Stimulated activated CD8-positive, alpha-beta memory T cell treated with anti-CD3 and anti-CD28 coated beads, Interleukin-12 subunit alpha, Interleukin-12 subunit beta, amount 100 ng/mL, for 24 hours (primary cell): ENCODE measurements at regions not wholly inside any gene's neighbourhood (a gene's known extent, or its start where the extent isn't known, plus 50 kb on each side); places are given as distances from the start of the nearest gene placed in this dataset.

ENCODE experiments used
- DNase-seq: peaks from one replicate; pipeline ENCODE4 v3.0.0-alpha.2; 2020; ENCODE audit errors: extremely low read depth

DNA sequence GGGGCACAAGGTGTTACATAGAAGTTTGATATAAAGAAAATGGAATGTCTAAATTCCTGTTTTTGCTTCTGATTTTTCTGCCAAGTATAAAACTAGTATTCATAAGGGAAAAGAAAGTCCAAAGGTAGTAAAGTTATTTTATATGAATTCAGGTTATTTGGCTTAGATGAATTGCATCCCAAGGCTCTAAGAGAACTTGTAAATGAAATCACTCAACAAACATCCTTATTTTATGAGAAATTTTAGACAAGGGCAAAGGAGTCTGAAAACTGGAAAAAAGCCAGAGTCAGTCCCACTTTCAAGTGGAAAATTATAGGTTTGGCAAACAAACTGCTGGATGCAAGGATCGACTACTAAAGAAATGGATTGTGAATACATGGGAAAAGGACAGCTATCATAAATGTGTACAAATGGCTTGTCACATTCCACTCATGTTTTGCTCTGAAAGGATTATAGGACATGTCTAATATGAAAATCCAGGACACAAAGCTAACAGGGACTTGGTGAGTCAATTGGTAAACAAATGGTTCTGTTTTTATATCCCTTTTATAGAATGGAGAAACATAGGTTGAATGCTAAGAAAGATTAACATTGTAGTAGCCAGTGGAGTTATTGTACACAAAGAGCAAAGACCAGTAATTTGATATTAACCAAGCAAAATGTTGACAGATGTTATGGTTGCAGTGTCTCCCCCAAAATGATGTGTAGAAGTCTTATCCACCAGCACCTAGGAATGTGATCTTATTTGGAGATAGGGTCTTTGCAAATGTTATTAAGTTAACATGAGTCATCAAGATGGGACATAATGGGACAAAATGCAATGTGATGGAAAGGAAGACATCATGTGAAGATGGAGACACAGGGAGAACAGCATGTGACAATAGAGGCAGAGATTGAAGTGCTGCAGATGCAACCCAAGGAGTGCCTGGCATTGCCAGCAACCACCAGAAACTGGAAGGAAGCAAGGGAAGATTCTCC lies 495.7 kb downstream of the TLE1 start:
- DNase-seq, result no peak

DNA sequence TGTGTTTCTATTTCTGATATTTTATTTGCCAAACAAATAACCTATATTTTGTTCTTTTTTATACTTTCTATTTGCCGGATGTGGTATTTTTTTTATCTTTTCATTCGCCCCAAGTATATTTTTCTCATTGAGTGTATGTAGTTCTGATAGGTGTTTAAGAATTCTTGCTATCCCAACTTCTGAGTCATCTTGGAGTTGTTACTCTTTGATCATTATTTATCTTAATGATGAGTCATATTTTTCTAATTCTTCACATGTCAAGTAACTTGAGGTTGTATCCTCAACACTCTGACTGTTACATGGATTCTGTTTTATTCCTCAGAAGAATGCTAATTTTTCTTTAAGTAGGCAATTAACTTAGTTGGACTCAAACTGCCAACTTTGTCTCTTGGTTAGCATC lies 498.1 kb downstream of the TLE1 start:
- DNase-seq, result no peak

DNA sequence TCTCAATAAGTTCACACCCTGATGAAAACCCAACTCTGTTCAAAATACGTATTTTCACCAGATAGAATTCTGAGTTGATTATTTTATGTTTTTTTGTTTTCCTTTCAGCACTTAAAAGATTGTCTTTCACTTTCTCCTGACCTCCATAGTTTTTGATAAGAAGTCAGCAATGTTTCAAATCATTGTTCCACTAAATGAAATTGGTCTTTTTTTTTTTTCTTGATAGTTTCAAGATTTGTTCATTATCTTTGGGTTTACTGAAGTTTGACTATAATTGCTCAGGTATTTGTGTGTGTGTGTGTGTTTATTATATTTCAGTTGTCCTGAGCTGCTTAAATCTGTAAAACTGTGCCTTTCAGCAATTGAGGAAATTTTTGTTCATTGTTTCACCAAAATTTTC lies 498.7 kb downstream of the TLE1 start:
- no peak for DNase-seq

DNA sequence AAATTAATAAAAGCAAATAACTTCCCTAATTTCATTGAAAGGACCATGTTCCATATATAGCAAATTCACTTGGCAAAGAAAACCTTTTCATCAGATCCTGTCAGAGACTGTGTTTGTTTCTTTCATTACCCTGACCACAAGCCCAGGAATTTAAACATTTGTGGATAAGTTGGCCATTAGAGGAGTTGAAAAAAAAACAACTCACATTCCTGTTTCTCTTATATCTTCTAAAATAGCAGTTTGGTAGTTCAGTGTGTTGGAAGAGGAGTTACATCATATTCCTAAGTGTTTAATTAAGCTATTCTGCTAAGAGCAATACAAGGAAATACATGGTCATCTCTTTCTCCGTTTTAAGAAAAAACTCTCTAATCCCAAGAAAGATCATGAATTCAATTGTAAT lies 505.6 kb downstream of the TLE1 start:
- no peak for DNase-seq

DNA sequence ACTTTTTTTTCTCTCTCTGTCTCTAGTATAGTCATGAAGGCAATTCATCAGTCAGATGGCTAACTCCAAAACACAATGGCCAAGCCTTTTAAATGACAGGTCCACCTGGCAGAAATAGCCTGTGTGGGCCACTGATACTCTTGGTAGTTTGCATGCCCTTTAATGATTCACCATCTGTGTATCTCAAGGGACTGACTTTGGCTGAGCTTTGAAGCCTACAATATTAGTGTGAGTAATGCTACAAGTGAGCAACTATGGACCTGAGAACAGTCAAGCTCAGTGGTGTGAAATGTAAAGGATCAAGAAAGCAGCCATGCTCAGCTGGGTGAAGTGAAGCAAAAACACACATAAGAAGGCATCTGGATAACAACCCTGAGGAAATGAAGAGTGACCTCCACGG lies 506.9 kb downstream of the TLE1 start:
- no peak for DNase-seq

DNA sequence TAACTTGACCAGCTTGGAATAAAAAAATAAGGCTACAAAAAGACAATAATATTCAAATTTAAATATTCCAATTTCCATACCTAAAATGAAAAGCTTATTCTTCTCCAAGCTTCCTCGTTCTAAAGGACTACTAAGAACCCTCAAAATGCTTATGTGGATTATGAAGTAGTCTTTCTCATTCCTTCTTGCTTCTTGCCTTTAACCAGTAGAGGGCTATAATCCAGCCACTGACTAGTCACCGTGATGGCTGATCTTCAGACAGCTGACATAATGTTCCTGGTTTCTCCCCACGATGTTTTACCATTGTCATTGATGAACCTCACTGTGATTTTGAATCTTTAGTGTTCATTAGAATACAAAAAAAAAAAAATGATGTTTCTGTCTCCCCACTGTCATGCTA lies 515.3 kb downstream of the TLE1 start:
- no peak for DNase-seq

DNA sequence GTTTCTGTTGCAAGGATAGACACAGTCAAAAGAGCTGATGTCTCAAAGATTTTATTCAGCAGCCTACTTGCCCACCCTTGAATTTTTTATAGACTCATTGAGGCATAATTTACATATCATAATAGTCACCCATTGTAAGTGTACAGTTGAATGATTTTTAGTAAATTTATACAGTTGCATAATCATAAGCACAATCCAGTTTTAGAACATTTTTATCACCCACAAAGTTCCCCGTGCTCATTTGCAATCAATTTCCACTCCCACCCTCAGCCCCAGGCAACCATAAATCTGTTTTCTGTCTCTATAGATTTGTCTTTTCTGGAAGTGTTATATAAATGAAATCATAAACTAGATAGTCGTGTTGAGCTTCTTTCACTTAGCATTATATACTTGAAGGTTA lies 517.7 kb downstream of the TLE1 start:
- DNase-seq, result no peak

DNA sequence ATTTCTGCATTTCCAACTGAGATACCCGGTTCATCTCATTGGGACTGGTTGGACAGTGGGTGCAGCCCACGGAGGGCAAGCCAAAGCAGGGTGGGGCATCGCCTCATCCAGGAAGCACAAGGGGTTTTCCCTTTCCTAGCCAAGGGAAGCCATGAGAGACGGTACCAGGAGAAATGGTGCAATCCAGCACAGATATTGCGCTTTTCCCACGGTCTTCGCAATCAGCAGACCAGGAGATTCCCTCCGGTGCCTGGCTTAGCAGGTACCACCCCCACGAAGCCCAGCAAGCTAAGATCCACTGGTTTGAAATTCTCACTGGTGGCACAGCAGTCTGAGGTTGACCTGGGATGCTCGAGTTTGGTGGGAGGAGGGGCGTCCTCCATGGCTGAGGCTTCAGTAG lies 527.0 kb downstream of the TLE1 start:
- DNase-seq, result no peak

DNA sequence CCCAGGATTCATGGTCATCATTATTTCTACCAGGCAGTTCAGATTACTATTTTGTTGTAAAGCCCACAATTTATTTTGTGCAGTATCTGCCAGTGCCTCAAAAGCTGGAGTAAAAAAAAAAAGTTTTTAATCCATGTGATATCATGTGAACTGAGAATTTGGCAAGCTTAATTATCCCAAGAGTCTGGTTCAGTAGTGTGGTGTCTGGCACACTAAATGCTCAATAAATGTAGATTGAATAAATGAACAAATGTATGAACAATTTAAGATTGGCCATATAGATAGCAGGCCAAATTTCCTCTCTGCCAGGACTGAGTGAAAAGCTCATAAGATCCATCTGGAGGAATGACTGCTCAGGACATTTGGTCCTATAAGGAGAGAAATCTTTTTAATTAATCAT lies 533.0 kb downstream of the TLE1 start:
- no peak for DNase-seq

DNA sequence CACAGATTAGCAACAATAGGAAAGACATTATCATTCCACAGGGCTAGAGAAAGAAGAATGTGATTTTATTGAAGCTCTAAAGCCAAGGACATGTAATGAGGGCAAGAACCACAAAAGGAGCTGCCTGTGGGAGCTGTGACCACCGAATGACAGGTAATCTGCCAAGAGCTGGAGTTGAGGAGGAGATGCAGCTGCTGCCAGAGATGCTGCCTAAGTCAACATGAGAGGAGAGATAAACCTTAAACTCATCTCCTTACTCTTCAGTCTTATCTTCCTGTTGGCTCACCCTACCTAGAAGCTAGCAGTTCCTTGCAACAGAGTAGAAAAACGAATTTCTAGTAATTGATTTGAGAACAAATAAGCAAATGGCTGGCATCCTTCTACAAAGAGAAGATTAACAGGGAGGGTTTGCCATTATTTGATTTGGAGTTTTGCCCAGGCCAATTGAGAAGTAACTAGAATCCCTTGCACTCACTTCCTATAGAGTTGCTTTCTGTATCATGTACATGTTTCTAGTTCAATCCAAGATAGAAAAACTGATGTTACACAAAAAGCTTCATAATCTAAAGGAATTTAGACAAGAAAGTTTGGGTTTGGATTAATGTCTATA lies 539.2 kb downstream of the TLE1 start:
- DNase-seq, result no peak

DNA sequence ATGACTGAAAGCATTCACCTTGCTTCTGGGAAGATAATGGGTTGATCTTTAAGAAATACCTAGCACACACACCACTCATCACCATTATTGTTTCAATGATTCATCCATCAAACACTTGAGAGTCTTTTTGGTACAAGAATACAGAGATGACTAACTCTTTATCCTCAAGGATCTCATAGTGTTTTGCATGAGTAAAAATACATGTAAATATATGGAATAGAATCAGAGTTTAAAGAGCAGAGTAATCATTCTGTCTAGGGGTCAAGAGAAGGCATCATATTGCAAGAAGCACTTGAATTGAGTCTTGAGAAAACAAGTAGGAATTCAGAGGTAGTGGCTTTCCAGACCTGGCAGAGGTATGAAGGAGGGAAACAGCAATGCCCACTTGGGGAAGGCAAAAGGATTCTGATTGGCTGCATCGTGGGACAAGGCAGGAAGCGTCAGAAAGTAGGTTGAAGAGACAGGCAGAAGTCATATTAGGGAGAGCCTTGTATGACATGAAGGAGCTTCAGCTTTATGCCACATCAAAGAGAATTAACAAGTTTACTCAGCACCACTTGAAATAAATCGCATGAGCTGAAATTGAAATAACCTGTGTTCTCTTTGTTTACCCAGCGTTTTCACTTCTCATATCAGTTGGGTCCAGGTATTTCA lies 542.5 kb downstream of the TLE1 start:
- DNase-seq, result no peak

DNA sequence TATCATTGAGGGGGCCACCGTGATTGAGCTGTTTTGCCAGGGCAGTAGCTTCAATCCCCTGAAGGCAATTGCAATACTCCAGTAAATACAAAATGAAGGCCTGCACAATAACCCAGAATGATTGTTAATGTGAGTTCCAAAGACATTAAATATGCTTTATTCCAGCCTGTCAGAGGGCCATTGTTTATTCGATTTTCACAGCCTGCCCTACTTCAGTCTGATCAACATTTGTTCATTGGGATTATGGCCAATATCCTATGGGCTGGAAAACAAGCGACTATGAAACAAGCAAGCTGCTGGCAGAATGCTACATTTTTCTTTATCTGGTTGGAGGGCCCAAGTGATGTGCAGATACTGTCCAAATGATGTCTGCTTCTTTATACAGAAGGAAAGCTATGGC lies 543.1 kb downstream of the TLE1 start:
- no peak for DNase-seq

DNA sequence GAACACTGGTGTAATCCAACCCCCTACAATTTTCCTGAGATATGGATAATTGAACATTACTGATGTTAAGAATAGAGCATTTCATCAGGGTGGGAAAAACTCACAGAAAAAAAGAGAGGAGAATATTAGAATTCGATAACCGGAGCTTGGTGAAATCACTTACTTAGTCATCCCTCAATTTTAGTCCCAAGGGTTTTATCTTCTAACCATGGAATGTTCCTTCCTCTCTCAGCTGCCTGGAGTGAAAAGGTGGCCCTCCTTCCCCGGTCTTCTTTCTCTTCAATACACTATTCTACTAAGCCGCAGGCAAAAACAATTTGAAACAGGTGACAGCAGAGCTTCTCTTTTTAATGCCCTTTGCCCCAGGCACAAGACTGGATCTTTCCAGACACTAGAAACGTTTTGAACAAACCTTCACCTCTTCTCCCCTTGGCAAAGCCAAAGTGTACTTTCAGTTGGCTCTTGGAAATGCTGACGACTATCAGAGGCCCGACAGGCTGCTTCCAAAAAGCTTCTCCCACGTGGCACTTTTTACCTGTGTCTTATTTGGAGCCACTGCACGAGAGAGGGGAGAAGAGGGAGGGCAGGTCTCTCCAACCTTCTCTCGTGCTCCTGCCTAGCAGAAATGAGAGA lies 543.9 kb downstream of the TLE1 start:
- no peak for DNase-seq

DNA sequence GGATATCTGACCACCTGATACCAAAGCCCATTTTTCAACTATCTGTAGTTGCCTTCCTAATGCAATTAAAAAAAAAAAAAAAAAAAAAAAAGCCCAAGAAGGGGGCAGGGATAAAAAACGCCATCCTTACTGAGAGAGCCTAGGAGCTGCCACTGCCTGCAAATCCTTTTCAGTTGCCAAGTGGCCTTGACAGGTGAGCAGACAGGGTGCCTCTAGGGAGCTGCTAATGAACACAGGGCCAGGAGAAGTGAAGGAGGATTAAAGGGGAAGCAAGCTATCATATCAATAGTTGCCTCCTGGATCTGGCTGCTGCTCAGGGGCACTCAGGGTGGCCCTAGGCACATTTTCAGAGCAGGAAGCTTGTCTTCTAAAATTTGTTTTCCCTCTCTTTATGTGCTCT lies 547.4 kb downstream of the TLE1 start:
- no peak for DNase-seq

DNA sequence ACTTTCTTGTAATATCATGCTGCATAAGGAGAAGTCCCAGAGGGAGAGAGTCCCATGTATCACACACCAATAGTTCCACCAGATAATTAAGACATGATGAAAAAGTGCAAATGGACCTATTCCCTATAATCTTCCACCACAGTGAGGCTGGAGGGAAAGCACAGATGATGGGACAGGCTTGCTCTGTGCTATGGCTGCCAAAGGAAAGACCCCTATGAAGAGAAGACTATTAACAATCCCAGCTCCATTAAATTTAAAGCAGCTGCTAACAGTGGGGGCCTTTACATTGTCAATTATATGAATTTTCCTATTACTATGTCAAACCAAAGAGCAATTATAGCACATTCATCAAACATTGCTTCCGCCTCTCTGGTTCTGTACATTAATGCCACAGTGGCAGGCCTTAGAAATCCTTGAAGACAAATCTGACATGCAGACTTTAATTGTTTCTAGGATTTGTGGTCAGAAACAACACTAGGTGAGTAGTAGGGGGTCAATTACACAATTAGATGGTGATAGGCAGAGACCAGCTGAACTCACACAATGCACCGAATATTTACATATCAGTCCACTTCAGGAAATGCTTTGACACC lies 551.3 kb downstream of the TLE1 start:
- DNase-seq, result no peak

DNA sequence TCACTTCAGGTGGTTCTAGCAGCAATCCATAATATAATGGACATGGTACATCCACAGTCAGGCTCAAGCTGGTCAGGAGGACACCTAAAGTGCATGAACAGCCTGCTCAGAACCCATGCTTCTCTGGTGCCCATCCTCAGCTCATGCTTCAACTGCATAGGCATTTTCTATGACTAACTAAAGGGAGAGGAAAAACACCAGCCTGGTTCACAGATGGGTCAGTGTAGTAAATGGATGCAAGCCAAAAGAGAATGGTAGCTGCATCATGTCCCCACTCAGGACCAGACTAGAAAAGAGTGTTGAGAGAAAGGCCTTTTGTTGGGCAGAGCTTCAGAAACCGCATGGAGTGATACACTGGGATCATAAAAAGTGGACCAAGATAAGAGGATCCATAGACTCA lies 556.6 kb downstream of the TLE1 start:
- no peak for DNase-seq

DNA sequence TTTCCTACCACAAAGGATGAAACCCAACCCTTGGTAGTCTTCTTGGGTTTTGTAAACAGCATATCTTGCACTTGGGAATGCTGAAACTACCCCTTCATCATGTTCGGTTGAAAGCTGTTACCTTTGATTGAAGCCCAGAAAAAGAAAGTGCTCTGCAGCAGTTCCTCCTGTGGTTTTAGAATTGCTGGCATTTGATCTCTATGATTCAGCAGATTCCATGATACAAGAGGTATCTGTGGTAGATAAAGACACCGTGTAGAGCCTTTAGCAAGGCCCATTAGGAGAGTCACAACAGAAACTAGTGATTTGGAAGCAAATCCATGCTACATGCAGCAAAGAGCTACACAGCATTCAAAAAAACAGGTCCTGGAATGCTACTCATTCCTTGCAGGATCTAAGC lies 557.0 kb downstream of the TLE1 start:
- no peak for DNase-seq

DNA sequence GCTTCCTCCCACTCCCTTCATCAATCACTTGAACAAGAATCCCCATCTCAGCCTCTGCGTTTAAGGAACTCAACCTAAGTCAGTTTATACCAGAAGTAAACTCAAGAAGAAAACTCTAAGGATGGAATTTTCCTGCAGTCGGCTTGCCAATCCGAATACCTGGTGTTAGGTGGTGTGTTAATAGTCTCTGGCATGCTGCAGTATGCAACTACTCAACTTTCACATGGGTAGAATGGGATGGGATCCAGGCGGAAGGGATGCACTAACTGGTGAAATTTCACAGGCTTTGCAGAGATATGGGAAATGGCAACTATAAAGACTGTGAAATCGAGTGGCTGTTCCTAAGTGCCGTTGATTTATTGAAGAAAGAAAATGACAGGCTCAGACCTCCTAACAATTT lies 560.6 kb downstream of the TLE1 start:
- DNase-seq, result no peak

DNA sequence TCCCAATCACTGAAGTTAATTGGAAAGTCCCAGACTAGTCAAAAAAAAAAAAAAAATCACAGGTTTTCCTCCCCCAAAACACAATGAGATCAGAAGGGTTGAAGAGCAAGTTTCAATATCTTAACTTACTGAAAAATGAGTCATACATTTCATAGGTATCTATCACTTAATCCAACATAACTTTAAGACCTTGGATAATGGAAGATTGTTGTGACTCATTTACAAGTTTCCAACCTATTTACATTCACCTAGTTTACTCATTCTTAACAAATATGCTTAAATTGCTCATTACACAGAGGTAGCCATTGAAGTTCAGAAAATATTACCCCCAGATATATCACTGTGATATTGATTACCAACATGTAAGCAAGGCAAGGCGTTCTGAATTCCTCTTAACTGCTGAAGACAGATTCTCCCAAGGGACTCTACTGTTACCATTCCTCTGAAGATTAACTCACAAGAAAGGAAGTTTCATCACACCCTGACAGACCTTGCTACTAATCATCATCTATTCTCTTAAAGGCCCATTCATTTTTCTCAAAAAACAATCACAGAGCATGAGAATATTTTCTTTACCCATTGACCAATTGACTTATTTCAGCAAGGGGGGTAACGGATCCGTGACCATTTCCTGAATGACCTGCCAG lies 563.8 kb downstream of the TLE1 start:
- DNase-seq, result no peak

DNA sequence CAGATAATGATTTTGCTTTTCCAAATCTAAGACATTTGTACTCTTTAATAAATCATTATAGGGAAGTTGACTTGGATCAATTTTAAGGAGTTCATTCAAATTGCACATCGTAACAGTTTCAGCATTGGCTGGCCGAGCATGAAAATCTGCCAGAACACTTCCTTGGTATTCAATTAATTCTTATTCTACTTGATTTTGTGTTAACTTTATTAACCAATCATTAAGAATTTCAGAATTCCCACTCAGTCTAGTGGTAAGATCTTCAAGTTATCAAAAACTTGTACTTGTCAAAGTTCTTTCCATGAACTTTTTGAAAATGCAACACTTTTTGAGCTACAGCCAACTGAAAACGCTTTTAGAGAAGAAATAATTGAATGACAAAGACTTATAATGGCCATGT lies 565.8 kb downstream of the TLE1 start:
- DNase-seq, result no peak

DNA sequence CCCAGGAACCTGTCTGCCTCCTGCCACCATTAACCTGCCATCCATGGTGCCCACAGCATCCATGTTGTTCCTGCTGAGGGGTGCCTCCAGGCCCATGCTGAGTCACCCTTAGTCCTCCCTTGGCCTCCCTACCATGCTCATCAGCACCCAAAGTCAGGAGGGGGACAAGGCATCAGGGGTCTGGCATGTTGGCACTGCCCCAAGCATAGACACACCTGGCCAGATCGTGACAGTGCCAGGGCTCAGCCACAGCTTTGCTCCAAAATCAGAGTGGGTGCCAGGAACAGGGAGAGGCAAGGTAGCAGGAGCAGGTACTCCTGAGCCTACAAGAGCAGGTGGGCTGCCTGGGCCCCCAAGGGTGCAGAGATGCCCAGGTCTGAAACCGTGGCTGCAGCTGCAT lies 566.6 kb downstream of the TLE1 start:
- DNase-seq, result no peak

DNA sequence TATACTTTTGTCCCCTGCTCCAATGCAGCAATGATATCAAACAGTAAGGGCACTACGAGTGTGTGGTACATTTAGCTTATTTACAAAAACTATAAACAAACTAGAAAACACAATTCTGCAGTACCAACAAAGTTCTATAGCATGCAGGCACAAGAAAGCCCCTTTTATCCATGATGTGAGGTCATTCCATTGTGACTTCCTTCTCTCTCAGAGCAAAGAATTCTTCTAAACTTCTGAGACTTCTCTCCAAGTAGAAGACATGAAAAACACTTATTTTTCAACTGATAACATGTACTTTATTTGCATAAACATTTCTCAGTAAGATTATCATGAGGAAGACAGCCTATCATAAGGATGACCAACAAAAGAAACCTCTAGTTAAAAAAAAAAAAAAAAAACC lies 569.8 kb downstream of the TLE1 start:
- no peak for DNase-seq
